Sigmoid colon (tissue), 4 donors: ENCODE measurements at regions not wholly inside any gene's neighbourhood (a gene's known extent, or its start where the extent isn't known, plus 50 kb on each side); places are given as distances from the start of the nearest gene placed in this dataset.

Experiments
- EP300 ChIP-seq, 4 donors: sonication (generic); formaldehyde crosslinking; IDR thresholded peaks; one replicate each; pipeline ENCODE4 v1.6.1; 2017; ENCODE audit warnings: antibody characterized with exemption in 4 of 4
- TF ChIP-seq, protein P1 (sequence below), 4 experiments: fragments of 450-650 bp in 3 of 4; fragments of 200-600 bp in 1 of 4; IDR thresholded peaks; one replicate each; pipeline ENCODE4 v1.5.1; 2016 to 2019; ENCODE audit warnings: antibody characterized with exemption in 4 of 4, mild to moderate bottlenecking in 3 of 4, moderate library complexity in 2 of 4

- TF ChIP-seq, protein P1, sequence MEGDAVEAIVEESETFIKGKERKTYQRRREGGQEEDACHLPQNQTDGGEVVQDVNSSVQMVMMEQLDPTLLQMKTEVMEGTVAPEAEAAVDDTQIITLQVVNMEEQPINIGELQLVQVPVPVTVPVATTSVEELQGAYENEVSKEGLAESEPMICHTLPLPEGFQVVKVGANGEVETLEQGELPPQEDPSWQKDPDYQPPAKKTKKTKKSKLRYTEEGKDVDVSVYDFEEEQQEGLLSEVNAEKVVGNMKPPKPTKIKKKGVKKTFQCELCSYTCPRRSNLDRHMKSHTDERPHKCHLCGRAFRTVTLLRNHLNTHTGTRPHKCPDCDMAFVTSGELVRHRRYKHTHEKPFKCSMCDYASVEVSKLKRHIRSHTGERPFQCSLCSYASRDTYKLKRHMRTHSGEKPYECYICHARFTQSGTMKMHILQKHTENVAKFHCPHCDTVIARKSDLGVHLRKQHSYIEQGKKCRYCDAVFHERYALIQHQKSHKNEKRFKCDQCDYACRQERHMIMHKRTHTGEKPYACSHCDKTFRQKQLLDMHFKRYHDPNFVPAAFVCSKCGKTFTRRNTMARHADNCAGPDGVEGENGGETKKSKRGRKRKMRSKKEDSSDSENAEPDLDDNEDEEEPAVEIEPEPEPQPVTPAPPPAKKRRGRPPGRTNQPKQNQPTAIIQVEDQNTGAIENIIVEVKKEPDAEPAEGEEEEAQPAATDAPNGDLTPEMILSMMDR (IDR thresholded peaks at IDR 0.05), result no peak
- no peak for TF ChIP-seq EP300 (IDR thresholded peaks at IDR 0.05)
Measured at GRCh38 chrX:43375136-43375535, 281.0 kb upstream of the MAOA start.
